NCI-H2107 (cell line): ENCODE measurements at regions not wholly inside any gene's neighbourhood (a gene's known extent, or its start where the extent isn't known, plus 50 kb on each side); places are given as distances from the start of the nearest gene placed in this dataset.
"Not testable (repeated sequence)": the region's sequence is repeated elsewhere in the genome, so short reads cannot be mapped to it uniquely, and the experiment has no call there.

Experiments
- DNase-seq: peaks from one replicate; lab custom pipeline; 2025; lab: John Stamatoyannopoulos, UW

- no peak for DNase-seq
Measured at GRCh38 chr5:106014262-106014661, 1656.5 kb downstream of the EFNA5 start.

GRCh38 chr5:106006242-106006641 is 1664.5 kb downstream of the EFNA5 start:
- DNase-seq = no peak

- not testable (repeated sequence) for DNase-seq
Measured at GRCh38 chr5:105998991-105999390, 1671.7 kb downstream of the EFNA5 start.

- DNase-seq = no peak
Measured at GRCh38 chr5:105993027-105993426, 1677.7 kb downstream of the EFNA5 start.

GRCh38 chr5:105982526-105982925 is 1688.2 kb downstream of the EFNA5 start:
- DNase-seq = no peak

- DNase-seq = no peak
Measured at GRCh38 chr5:105978011-105978410, 1692.7 kb downstream of the EFNA5 start.

- no peak for DNase-seq
Measured at GRCh38 chr5:105977163-105977562, 1693.6 kb downstream of the EFNA5 start.

GRCh38 chr5:105970919-105971318 is 1699.8 kb downstream of the EFNA5 start:
- DNase-seq = no peak

- no peak for DNase-seq
Measured at GRCh38 chr5:105968981-105969380, 1701.8 kb downstream of the EFNA5 start.

- no peak for DNase-seq
Measured at GRCh38 chr5:105963696-105964255, 1707.0 kb downstream of the EFNA5 start.

GRCh38 chr5:105961572-105961971 is 1709.2 kb downstream of the EFNA5 start:
- DNase-seq = no peak

GRCh38 chr5:105956456-105957196 is 1714.1 kb downstream of the EFNA5 start:
- DNase-seq = no peak

- DNase-seq = no peak
Measured at GRCh38 chr5:105954341-105954740, 1716.4 kb downstream of the EFNA5 start.

- no peak for DNase-seq
Measured at GRCh38 chr5:105953616-105954015, 1717.1 kb downstream of the EFNA5 start.

GRCh38 chr5:105952875-105953274 is 1717.9 kb downstream of the EFNA5 start:
- DNase-seq = peak; percentile 0

GRCh38 chr5:105947461-105947860 is 1723.3 kb downstream of the EFNA5 start:
- DNase-seq = no peak

- no peak for DNase-seq
Measured at GRCh38 chr5:105945203-105945972, 1725.3 kb downstream of the EFNA5 start.

- no peak for DNase-seq
Measured at GRCh38 chr5:105940181-105940580, 1730.6 kb downstream of the EFNA5 start.

- DNase-seq = no peak
Measured at GRCh38 chr5:105934171-105934570, 1736.6 kb downstream of the EFNA5 start.

- no peak for DNase-seq
Measured at GRCh38 chr5:105931881-105932421, 1738.8 kb downstream of the EFNA5 start.

GRCh38 chr5:105929858-105930257 is 1740.9 kb downstream of the EFNA5 start:
- no peak for DNase-seq

- no peak for DNase-seq
Measured at GRCh38 chr5:105924366-105924765, 1746.4 kb downstream of the EFNA5 start.

- no peak for DNase-seq
Measured at GRCh38 chr5:105922574-105922973, 1748.2 kb downstream of the EFNA5 start.
